ENCODE measurements at regions not wholly inside any gene's neighbourhood (a gene's known extent, or its start where the extent isn't known, plus 50 kb on each side); places are given as distances from the start of the nearest gene placed in this dataset.

DNA sequence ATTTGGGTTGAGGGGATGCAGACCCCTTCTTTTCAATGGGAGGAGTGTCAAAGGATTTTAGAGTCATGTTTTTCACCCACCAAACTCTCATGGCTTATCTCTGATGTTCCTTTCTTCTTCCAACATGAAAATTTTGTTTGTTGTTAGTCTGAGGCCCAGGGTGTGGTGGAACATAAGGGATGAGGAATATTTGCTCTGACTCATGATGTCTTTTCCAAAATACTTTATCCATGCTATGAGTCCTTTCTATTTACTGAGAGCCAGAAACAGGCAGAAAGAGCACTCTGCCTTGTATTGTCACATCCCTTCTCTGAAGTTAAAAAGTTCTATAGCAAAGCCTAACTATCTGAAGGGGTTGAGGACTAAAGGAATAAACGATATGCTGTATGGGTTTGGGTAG lies 61.6 kb upstream of the GYPA start:
- DNase-seq (ENCODE audit: low spot score) = no peak

DNA sequence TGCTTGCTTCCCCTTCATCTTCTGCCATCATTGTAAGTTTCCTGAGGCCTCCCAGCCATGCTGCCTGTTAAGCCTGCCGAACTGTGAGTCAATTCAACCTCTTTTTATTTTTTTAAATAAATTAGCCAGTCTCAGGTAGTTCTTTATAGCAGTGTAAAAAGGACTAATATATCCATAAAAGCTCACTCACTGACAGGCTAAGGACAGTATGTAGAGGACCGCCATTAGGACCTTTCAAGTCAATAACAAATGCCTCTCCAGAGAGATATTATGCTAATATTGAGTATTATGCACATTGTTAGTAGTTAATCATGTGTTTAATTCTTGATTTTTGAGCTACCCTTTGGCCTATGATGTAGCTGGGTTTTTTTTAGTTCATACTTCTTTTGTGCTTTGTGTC lies 62.6 kb upstream of the GYPA start:
- no peak for DNase-seq (ENCODE audit: low spot score)

DNA sequence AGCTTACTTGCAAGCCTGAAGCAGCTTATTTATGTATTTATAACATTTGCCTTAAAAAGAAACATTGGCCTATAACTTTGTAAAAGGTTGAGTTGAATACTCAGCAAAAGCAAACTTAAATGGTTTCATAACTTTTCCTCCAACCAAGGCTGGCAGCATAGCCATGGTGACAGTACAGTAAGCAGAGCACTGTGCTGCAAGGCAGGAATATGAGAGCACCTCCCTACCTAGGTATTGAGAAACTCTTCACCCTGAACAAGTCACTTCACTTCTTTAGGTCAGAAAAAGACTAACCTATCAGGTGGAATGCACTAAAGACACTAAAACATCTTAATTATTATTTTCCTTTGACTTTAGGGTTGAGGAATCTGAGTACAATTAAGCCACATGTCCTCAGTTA lies 63.9 kb upstream of the GYPA start:
- no peak for DNase-seq (ENCODE audit: low spot score)

DNA sequence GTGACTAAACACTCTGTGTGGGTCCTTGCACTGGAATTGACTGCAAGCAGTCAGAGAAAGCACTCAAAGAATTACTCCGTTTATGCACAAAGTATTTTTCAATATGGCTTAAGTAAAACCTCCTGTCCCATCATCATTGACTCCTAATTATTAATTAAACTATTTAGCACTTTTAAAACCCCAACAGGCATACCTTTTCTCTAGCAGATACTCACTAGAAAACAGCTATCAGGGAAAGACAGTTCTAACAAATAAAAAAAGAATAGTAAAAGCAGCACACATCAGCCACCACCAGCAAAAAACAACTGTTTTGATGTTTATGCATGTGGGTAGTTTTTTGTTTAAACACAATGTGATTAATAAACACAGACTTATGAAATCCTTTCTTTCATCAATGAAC lies 66.2 kb upstream of the GYPA start:
- no peak for DNase-seq (ENCODE audit: low spot score)

DNA sequence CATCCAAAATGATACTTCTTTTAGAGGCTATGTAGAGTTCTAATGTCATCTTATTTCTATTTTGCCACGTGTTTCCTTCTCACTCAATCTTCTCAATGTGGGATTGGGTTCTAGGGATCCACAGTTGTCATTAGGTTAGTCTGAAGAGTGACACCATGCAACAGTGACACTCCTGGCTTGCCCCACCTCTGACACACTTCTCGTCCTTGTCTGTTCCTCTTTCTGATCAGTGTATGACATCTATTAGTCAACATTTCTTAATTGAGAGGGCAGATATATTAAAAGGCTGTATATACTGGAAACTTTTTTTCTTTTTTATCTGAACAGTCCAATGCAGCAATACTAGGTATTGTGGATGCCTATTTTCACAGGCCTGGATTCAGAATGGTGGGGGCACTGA lies 67.6 kb upstream of the GYPA start:
- no peak for DNase-seq (ENCODE audit: low spot score)

DNA sequence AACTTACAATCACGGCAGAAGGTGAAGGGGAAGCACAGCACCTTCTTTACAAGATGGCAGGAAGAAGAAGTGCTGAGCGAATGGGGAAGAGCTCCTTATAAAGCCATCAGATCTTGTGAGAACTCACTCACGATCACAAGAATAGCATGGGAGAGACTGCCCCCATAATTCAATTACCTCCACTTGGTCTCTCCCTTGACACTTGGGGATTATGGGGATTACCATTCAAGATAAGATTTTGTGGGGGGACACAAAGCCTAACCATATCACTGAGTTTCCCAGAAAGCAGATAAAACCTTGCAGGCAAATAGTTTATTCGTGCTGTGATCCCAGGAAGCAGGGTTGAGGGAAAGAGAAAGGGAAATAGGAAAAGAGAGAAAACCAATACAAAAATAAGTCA lies 69.0 kb upstream of the GYPA start:
- DNase-seq (ENCODE audit: low spot score) = no peak

DNA sequence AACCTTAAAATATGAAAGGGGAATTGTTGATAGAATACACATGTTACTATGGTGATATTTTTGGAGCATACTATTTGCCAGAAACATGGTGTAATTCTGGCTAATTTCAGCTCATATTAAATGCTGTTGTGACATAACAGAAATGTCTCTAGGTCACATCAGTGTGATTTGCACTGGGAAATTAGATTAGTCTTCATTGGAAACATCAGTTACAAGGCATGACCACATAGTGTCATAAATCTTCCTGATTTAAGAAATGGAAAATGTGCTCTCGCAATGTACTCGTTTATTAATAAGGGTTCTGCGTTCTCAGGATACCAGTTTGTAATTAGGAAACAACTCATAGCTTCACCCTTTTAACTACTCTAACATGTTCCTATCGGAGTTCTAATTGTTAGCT lies 72.9 kb upstream of the GYPA start:
- DNase-seq (ENCODE audit: low spot score) = no peak

DNA sequence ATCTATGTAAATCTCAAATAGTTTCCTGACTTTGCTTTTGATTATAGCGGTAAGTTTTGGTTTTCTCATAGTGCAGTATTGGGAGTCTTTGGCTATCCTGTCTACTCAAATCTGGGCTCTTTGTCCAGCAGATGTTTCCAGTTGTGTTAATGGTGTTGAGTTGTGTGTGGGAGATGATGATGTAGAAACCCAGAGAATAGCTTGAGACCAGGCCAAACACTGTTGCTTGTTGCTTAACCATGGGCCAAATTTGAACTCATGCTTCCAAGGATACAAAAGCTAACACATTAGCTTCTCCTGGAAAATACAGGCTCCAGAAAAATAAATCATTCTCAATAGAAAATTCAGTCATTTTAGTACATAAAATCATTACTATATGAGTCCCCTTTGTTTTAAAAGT lies 82.6 kb upstream of the GYPA start:
- no peak for DNase-seq (ENCODE audit: low spot score)

DNA sequence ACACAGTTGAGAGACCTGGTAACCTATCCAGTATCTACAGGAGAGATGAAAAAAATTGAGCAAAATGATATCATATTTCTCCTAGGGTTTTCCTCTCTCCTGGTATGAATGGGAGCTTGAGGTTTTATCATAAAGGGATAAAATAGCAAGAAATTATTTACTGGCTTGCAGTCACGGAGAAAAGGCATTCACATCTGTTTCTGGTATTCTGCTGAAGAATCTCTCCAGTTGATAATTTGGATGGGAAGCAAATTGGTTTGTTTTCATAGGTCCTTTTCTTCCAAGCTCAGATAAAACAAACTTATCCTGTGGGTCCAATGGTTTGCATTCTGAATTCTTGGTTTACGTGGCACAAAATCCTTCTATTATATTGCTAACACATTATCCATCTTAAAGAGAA lies 83.1 kb upstream of the GYPA start:
- no peak for DNase-seq (ENCODE audit: low spot score)

DNA sequence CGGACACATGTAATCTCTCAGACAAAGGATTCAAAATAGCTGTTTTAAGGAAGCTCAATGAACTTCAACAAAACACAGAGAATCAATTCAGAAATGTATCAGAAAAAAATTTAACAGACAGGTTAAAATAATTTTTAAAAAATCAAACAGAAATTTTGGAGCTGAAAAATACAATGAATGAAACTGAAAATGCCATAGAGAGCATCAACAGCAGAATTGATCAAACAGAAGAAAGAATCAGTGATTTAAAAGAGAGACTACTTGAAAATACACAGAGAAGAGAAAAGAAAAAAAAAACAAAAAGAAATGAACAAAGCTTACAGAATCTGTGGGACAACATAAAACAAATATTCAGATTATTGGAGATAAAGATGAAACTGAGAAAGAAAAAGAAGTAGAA lies 118.8 kb upstream of the GYPA start:
- no peak for DNase-seq (ENCODE audit: low spot score)

DNA sequence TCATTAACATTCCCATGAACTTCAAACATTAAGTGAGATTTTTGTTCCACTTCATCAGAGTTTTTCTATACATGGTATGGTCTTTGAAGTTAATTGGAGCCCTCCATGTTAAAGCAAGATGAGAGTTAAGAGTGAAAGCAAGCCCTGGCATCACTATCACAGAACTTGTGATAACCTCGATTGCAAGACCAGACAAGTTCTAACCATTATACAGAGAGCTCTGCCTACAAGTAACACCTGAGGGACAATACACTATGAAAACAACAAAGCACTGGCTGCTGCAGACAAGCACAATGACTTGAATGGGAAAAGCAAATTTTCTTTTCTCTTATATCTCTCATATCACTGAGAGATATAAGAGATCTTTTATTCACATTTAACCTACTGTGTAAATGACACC lies 126.6 kb upstream of the GYPA start:
- no peak for DNase-seq (ENCODE audit: low spot score)

DNA sequence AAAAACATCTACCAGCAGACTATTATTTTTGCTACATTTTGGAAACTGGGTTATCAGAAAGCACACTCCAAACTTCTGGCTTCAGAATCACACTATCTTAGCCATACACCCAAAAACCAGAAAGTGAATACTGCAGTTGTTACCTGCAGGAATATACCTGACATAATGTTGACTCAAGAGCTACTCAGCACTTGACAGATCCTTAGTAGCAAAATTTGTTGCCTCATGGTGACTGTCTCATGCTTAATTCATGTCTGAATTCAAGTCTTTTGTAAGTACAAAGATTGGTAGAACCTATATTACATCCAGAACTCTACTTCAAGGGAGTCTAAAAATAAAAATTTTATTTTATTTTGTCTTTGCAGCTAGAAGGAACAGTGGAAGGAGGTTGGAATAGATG lies 140.2 kb upstream of the GYPA start:
- DNase-seq (ENCODE audit: low spot score) = no peak

DNA sequence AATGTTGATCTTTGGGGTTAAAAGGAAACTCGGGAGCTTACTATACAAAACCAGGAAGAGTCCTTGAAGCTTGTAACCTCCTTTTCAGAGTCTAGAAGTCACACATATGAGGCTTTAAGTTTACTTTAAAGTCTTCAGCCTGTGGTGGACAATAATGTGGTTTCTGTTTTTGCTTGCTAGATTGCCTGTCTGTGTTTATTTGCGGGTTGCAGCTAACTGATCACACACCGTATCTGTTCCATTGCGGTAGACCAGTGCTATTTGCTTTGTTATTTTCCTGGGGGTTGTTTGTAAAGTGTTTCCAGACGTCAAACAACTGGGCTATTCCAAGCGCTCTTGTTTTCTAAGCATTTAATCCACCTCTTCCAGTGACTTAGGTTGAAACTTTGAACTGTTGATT lies 143.0 kb upstream of the GYPA start:
- no peak for DNase-seq (ENCODE audit: low spot score)

DNA sequence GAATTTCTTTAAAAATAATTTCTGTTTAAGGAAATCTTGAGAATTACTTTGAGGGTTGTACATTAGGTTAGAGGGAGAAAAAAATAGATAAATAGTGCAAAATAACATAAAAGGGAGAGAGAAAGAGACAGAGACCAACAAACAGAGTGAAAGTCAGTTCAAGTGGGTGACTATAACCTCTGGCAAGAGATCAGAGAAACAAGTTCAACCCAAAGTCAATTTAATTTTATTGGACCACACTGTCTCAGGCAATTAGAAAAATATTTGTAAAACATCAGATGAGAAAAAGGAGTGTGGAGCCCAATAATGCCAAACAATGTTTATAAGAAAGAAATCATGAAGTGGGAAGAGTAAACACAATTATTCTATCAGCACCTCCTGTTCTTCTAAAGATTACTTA lies 143.5 kb upstream of the GYPA start:
- DNase-seq (ENCODE audit: low spot score) = no peak

DNA sequence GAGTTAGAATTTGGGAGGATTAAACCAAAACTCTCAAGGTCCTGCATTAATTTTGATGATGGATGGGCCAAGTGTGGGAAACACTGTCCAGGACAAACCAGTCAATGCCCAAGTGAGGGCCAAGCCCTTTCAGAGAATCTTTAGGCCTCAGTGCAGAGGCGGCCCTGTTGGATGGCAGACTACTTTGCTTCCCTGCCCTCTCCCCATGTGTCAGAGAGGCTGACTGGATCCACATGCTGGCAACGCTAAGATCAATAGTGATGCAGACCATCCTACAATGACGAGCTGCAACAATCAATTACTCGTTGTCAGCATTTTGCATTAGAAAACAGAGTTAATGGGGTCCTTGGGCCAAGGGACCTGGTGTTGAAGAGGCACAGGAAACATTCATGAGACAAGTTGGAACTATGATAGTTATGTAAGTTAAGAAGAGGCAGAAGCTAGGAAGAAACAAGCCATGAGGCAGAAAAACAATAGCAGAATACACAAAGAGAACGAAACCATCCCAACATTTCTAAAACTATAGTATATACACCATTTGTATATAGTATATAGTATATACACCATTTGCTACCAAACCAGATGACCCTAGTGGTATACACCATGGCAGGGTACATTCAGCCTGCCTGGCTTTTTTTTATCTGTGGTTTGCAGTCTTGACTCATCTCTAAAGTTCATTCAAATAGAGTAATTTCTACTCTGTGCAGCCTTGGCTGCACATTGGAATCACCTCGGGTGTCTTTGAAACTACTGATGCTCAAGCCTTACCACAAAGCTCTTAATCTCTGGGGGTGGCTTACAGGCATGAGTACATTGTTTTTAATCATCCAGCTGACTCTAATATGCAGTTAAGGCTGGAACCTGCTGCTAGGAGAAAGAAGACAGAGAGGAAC lies 147.7 kb upstream of the GYPA start:
- DNase-seq (ENCODE audit: low spot score) = no peak

DNA sequence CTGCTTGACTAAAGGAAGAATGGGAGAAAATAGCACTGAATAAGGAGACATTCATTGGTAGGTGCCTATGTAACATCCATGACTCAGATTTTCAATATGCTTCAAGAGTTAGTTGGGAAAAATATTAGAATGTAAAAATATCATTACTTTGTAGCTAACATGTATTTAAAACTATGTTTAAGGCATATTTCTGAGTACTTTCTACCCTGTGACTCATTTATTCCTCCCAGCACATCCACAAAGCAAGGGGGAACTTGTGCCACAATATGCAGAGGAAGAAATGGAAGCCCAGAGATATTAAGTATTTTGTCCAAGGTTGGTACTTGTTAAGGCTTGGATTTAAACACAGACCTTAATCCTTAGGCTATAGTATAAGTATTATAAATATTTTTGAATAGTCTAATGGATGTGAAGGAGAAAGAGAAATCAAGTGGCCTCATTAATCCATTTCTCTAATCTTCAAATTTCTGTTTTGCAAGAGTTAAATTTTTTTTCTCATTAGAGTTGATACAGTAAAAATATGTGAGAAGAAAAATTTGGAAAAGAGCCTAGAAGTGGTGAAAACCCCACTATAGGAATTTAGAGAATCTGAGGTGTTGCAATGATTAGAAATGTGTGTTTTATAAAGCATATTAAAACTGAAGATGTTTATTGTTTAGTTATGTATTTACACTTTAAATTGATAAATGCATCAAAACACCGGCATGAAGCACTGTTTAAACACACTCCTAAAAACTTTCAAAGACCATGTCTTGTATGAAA lies 149.3 kb upstream of the GYPA start:
- DNase-seq (ENCODE audit: low spot score) = no peak

DNA sequence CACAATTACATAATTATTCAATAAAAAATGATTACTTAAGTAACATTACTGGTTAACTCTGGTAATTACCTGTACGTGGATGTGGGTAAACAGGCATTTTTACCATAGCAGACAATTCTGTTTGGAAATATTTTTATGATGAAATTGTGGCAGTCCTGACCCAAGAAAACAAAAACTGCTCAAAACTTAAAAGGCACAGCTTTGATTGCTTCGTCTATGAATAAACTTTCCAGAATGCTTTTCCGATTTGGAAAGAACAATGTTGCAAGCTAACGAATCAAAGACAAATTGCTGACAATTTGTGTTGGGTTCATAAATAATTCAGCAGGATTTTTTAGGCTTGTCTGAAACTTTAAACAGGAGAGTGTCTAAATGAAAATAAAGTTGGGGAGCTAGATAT lies 150.6 kb upstream of the GYPA start:
- no peak for DNase-seq (ENCODE audit: low spot score)

DNA sequence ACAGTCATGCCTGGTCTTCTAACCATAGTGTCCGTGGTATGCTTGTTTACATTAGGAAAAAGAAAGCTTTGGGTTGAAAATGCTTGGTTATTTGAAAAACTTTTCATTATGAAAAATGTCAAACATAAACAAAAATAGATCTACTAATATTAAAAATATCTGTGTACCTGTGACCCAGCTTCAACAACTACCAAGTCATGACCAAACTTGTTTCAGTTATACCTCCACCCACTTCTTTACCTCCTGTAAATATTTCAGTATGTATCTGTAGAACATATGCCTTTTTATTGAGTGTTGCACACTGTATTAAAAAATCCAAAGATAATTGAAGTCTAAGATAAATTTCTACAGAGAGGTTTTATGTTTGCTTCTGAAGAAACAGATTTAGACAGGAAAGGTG lies 153.7 kb upstream of the GYPA start:
- DNase-seq (ENCODE audit: low spot score) = no peak

DNA sequence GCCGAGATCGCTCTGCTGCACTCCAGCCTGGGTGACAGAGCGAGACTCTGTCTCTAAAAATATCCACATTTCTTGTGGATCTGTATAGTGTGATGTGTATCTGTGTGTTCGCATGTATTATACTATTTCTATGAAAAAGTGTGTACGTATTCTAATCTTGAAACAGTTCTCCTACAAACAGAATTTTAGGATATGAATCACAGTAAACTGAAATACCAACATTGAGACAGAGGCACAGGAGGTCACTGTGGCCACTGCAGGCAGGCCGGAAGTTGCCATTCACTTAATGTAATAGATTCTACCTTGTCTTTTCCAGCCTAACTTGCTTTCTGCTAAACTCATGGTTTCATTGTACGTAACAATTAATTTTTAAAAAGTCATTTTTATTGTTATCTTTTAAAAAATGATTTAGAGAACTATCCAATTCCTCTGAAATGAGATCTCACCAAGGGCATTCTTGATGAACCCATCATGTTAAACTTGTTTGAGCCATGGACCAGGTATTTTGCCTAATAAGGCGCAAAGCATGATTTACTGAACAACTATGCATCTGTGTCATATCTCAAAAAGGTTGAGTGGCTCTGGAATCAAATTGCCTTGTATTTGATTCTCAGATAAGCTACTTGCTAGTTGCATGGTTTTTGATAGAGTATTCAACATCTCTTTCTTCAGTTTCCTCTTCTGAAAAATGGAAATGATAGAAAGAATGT lies 154.9 kb upstream of the GYPA start:
- no peak for DNase-seq (ENCODE audit: low spot score)

DNA sequence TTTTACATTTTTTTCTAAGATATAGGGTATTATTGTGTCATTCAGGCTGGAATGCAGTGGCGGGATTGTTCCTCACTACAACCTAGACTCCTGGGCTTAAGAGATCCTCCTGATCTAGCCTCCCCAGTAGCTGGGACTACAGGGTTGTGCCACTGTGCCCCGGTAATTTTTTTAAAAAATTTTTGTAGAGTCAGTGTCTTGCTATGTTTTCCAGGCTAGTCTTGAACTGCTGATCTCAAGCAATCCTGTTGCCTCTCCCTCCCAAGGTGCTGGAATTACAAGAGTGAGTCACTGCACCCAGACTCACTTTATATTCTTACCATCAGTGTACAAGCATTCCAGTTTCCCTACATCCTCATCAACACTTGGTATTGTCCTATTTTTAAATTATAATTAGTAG lies 156.4 kb upstream of the GYPA start:
- no peak for DNase-seq (ENCODE audit: low spot score)

DNA sequence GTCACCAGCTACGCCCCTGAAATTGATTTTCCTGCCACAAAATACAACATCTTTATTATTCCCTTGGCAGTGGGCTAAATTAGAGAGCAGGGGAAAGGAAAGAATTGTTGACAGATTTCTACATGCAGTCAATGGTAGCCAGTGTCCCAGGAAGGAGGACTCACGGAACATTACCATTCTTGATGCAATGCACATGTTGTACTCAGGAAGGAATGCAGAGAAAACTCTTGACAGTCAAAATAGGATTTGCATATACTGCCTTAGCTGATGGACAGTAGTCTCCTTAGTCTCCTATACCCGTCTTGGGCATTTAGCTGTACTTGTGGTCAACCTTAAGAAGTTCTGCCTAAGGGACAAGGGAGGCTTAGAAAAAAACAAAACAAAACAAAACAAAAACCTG lies 158.0 kb upstream of the GYPA start:
- DNase-seq (ENCODE audit: low spot score) = no peak

DNA sequence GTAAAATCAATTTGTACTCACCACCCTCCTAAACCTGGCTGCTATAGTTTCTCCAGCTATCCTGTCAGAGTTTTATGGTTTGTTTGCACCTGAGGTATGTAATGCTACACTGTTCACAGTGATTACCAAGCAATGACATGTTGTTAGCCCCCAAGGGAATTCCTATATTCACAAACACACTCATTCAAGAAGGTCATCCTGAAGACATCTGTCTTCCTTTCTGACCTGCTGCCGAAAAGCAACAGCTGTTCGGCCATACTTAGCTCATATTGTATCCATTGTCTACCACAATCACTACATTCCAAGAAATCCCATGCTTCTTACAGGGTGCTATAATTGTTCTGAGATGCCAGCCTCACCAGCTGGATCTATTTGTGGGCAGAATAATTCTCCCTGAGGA lies 160.1 kb upstream of the GYPA start:
- no peak for DNase-seq (ENCODE audit: low spot score)
